GM19372 (cell line): ENCODE measurements at regions not wholly inside any gene's neighbourhood (a gene's known extent, or its start where the extent isn't known, plus 50 kb on each side); places are given as distances from the start of the nearest gene placed in this dataset.

Experiments
- ATAC-seq: cut with Tn5 transposase; IDR thresholded peaks from one replicate; pipeline ENCODE4 v1.9.1; 2021; ENCODE audit warnings: mild to moderate bottlenecking, low read depth, moderate library complexity; ENCODE audit not compliant: unreplicated experiment

- ATAC-seq: no peak
These were observed 90.1 kb upstream of the TNR start for GRCh38 chr1:175833502-175833901.

- ATAC-seq: no peak
These were observed 87.1 kb upstream of the TNR start for GRCh38 chr1:175830500-175830899.

- no peak for ATAC-seq
These were observed 86.5 kb upstream of the TNR start for GRCh38 chr1:175829845-175830244.

- ATAC-seq: no peak
These were observed 83.3 kb upstream of the TNR start for GRCh38 chr1:175826705-175827104.

GRCh38 chr1:175824079-175824478, 80.7 kb upstream of the TNR start:
- ATAC-seq: no peak

GRCh38 chr1:175823406-175823805, 80.0 kb upstream of the TNR start:
- no peak for ATAC-seq

GRCh38 chr1:175822580-175822979, 79.2 kb upstream of the TNR start:
- ATAC-seq: no peak

GRCh38 chr1:175820456-175821025, 77.1 kb upstream of the TNR start:
- no peak for ATAC-seq

GRCh38 chr1:175818929-175819328, 75.5 kb upstream of the TNR start:
- no peak for ATAC-seq

- no peak for ATAC-seq
These were observed 74.0 kb upstream of the TNR start for GRCh38 chr1:175817445-175817844.

GRCh38 chr1:175814885-175815284, 71.5 kb upstream of the TNR start:
- ATAC-seq: no peak

- no peak for ATAC-seq
These were observed 69.5 kb upstream of the TNR start for GRCh38 chr1:175812936-175813335.

- ATAC-seq: no peak
These were observed 66.9 kb upstream of the TNR start for GRCh38 chr1:175810305-175810704.

GRCh38 chr1:175808999-175809398, 65.6 kb upstream of the TNR start:
- ATAC-seq: no peak

GRCh38 chr1:175808573-175808972, 65.2 kb upstream of the TNR start:
- no peak for ATAC-seq

- ATAC-seq: no peak
These were observed 61.2 kb upstream of the TNR start for GRCh38 chr1:175804561-175804960.

GRCh38 chr1:175803413-175803812, 60.0 kb upstream of the TNR start:
- ATAC-seq: no peak

- ATAC-seq: no peak
These were observed 59.2 kb upstream of the TNR start for GRCh38 chr1:175802407-175803123.

GRCh38 chr1:175801979-175802378, 58.6 kb upstream of the TNR start:
- no peak for ATAC-seq

GRCh38 chr1:175797576-175797975, 54.2 kb upstream of the TNR start:
- no peak for ATAC-seq

- ATAC-seq: no peak
These were observed 51.2 kb upstream of the TNR start for GRCh38 chr1:175794586-175794985.

GRCh38 chr1:175793617-175794016, 50.2 kb upstream of the TNR start:
- no peak for ATAC-seq
